Lower leg skin (tissue), 4 donors: ENCODE measurements at regions not wholly inside any gene's neighbourhood (a gene's known extent, or its start where the extent isn't known, plus 50 kb on each side); places are given as distances from the start of the nearest gene placed in this dataset.

Source experiments
- DNase-seq, 2 donors: peaks; one replicate each; pipeline ENCODE4 v3.0.0-alpha.2; 2019; ENCODE audit warnings: low spot score in 2 of 2
- H3K4me3 ChIP-seq: fragments of 200-600 bp; sonication (generic); 2 replicates; pipeline ENCODE4 v1.5.1; 2017; ENCODE audit warnings: mild to moderate bottlenecking, low read depth; ENCODE audit not compliant: poor library complexity, severe bottlenecking
- POLR2A ChIP-seq, 2 donors: fragments of 450-650 bp; IDR thresholded peaks; one replicate each; pipeline ENCODE4 v1.6.1; 2016 to 2017; ENCODE audit warnings: antibody characterized with exemption in 2 of 2, mild to moderate bottlenecking in 1 of 2, moderate library complexity in 1 of 2
- WGBS, 2 donors: methylation state at CpG; one replicate each; pipeline ENCODE4 v1.1.5; 2018; 5-methylcytosine and 5-hydroxymethylcytosine counted together
- intact Hi-C: fragments of 100-400 bp; cut with DNase I; formaldehyde crosslinking; loops from one replicate; pipeline ENCODE4 v1.15.0; 2023; ENCODE audit warnings: low total_unique reads
- TF ChIP-seq, protein P1 (sequence below), 3 donors: fragments of 450-650 bp; IDR thresholded peaks; one replicate each; pipeline ENCODE4 v1.5.1; 2016; ENCODE audit warnings: antibody characterized with exemption in 3 of 3, mild to moderate bottlenecking in 3 of 3, moderate library complexity in 2 of 3

DNA sequence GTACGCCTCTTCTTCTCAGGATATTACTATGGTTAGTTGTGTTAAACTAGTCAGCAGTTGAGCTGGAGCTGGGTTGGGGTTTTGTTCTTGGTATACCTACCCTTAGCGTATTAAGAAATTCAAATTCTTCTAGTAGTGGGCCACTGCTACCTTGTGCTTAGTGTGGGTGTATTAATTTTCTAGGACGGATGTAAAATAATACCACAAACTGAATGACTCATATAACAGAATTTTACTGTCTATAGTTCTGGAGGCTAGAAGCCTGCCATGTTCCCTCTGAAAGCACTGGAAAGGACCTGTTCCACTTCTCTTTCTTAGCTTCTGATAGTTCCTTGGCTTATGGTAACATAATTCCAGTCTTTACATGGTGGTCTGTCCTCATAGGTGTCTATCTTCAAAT, 1274.7 kb downstream of the ADGRL3 start:
- no peak for DNase-seq
- no peak overlapping the region for H3K4me3 ChIP-seq
- intact Hi-C loops = no loop called here
- TF ChIP-seq, protein P1, sequence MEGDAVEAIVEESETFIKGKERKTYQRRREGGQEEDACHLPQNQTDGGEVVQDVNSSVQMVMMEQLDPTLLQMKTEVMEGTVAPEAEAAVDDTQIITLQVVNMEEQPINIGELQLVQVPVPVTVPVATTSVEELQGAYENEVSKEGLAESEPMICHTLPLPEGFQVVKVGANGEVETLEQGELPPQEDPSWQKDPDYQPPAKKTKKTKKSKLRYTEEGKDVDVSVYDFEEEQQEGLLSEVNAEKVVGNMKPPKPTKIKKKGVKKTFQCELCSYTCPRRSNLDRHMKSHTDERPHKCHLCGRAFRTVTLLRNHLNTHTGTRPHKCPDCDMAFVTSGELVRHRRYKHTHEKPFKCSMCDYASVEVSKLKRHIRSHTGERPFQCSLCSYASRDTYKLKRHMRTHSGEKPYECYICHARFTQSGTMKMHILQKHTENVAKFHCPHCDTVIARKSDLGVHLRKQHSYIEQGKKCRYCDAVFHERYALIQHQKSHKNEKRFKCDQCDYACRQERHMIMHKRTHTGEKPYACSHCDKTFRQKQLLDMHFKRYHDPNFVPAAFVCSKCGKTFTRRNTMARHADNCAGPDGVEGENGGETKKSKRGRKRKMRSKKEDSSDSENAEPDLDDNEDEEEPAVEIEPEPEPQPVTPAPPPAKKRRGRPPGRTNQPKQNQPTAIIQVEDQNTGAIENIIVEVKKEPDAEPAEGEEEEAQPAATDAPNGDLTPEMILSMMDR (IDR thresholded peaks at IDR 0.05) = no peak
- TF ChIP-seq POLR2A (IDR thresholded peaks at IDR 0.05) = no peak
- WGBS, 2 donors = 76 to 93% methylated on average over 3 of the region's 3 CpGs

DNA sequence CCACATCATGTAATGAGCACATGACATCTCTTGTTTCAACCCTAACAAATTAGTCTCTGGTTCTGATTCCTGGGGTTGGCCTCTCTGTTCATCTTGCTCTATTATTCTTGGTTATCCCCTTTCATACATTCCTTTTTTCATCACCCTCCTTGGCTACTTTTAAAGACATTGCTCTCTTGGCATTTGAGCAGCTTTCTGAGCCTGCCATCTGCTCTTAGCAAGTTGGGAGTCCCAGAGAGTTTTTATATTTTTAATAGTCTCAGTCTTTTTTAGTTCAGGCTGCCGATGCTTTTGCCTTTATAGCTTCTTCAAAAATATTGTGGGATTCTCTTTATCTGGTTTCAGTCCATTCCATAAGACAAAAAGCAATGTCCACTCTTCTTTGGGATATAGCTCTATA, 1270.9 kb downstream of the ADGRL3 start:
- no peak for TF ChIP-seq POLR2A (IDR thresholded peaks at IDR 0.05)
- TF ChIP-seq, protein P1 (IDR thresholded peaks at IDR 0.05) = no peak
- intact Hi-C loops = no loop called here
- WGBS, 2 donors = 83 to 90% methylated on average over 1 of the region's 1 CpG
- DNase-seq = no peak
- H3K4me3 ChIP-seq = no peak overlapping the region

DNA sequence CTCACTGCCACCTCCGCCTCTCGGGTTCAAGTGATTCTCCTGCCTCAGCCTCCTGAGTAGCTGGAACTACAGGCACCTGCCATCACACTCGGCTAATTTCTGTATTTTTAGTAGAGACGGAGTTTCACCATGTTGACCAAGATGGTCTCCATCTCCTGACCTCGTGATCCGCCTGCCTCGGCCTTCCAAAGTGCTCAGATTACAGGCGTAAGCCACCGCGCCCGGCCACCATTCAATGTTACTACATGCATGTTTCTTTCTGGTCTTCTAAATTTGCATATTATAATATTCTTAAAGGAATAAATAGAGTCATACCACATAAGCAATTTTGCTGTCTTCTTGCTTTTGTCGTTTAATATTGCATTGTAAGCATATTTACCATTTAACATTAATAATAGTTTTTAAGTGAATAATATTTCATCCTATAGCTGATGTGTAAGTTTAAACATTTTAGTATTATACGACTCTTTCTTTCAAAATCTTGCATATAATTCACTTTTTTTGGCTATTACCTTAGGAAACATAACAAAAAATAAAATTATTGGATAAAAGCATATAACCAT, 1270.4 kb downstream of the ADGRL3 start:
- H3K4me3 ChIP-seq = no peak overlapping the region
- no peak for TF ChIP-seq POLR2A (IDR thresholded peaks at IDR 0.05)
- TF ChIP-seq, protein P1 (IDR thresholded peaks at IDR 0.05) = no peak
- intact Hi-C loops = no loop called here
- WGBS, 2 donors = 93 to 98% methylated on average over 13 of the region's 13 CpGs
- no peak for DNase-seq

DNA sequence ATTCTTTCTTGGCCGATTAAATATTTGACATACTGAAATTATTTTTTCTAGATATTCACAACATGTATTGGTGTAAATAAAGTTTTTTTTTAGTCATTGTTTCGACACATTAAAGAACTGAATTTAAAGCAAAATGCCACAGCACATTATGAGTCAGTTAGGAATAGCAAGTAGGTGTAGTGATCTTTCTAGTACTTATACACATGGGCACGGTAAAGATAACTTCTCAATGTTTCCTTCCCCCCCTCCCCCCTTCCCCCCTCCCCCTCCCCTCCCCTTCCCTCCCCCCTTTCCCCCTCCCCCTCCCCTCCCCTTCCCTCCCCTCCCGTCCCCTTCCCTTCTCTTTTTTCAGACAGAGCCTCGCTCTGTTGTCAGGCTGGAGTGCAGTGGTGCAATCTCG, 1269.9 kb downstream of the ADGRL3 start:
- TF ChIP-seq POLR2A (IDR thresholded peaks at IDR 0.05) = no peak
- TF ChIP-seq, protein P1 (IDR thresholded peaks at IDR 0.05) = no peak
- no peak for DNase-seq
- intact Hi-C loops = no loop called here
- WGBS, 2 donors = 86 to 88% methylated on average over 6 of the region's 6 CpGs
- no peak overlapping the region for H3K4me3 ChIP-seq

DNA sequence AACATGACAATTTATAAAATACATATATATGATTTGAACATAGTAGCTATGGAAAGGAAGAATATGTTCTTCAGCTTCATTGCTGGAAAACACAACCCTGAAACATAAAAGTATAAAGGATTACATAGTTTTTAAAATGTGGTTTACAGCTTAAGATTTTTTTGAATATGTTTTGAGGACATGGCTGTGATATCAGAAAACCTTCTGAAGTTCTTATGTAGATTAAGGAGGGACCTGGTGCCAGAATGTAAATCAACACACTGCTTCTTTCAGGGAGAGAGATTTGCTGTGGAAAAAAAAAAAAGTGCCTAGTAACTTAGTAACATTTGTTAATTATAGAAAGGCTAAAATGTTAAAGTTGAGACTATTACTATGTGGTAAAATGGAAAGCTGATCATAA, 1261.8 kb downstream of the ADGRL3 start:
- TF ChIP-seq, protein P1 (IDR thresholded peaks at IDR 0.05) = no peak
- TF ChIP-seq POLR2A (IDR thresholded peaks at IDR 0.05) = no peak
- intact Hi-C loops = no loop called here
- no peak overlapping the region for H3K4me3 ChIP-seq
- DNase-seq = no peak

DNA sequence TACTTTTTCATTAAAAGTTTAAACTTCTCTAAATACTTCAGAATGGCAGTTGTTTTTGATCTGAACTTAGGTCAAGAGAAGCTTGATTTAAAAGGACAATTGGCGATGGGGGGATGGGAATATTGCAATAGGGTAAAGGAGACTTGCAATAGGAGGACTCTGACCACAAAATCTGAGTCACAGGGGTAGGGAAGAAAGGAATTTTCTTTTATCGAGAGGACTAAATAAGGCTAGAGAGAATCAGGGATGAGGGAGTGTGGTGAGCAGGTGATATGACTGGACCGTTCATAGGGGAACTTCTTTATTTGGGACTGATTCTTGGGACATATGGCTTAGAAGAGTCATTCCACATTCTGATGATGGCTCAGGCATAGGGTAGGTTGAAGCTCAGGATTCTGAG, 1260.2 kb downstream of the ADGRL3 start:
- no peak for DNase-seq
- TF ChIP-seq POLR2A (IDR thresholded peaks at IDR 0.05) = no peak
- TF ChIP-seq, protein P1 (IDR thresholded peaks at IDR 0.05) = no peak
- H3K4me3 ChIP-seq = no peak overlapping the region
- 87% methylated on average over 3 of the region's 3 CpGs for WGBS, 2 donors
- intact Hi-C loops = no loop called here
